ENCODE measurements at regions not wholly inside any gene's neighbourhood (a gene's known extent, or its start where the extent isn't known, plus 50 kb on each side); places are given as distances from the start of the nearest gene placed in this dataset.

GRCh38 chr9:86755561-86755941, 191.8 kb downstream of the GAS1 start:
- Histone ChIP-seq H3K4me2 (ENCODE audit: low read depth, low read length) (no peak overlapping the region), H2BK15ac (ENCODE audit: low read depth, low read length) (no peak overlapping the region), H3K36me3 (ENCODE audit: control insufficient read depth, insufficient read depth, low read length) (no peaks in the 10 kb centered on the region), H3K79me1 (ENCODE audit: low read depth in 1 of 2, low read length in 2 of 2) (no peaks in the 10 kb centered on the region), H4K8ac (ENCODE audit: low read depth in 2 of 2, low read length in 2 of 2) (no peak overlapping the region), H3K27ac (ENCODE audit: insufficient read depth, low read length) (no peak overlapping the region), H3K56ac (ENCODE audit: extremely low read depth, insufficient read depth, low read length) (no peak overlapping the region), H4K5ac (ENCODE audit: low read depth, low read length) (no peak overlapping the region), H2BK120ac (ENCODE audit: low read depth, low read length) (no peak overlapping the region), H4K91ac (ENCODE audit: insufficient read depth, low read depth, low read length) (no peak overlapping the region), H4K20me1 (ENCODE audit: insufficient read depth, low read length) (no peaks in the 10 kb centered on the region), H3K9ac (ENCODE audit: low read depth, low read length) (no peak overlapping the region), H3K9me1 (ENCODE audit: insufficient read depth, low read length) (peaks cover 5% of the 10 kb centered on the region), H2BK5ac (ENCODE audit: low read depth, low read length, poor library complexity, severe bottlenecking) (no peak overlapping the region), H3K4me1 (ENCODE audit: control insufficient read depth, insufficient read depth, low read length) (peaks cover 4% of the 10 kb centered on the region; the same call in 1 of the 2 replicates), H2AFZ (replicated peaks; ENCODE audit: low read length, poor library complexity) (no peak overlapping the region), H3K14ac (replicated peaks; ENCODE audit: low read depth, low read length) (no peak overlapping the region), H3K4me3 (ENCODE audit: insufficient read depth, low read depth, low read length) (no peak overlapping the region), H3K27me3 (ENCODE audit: control insufficient read depth, insufficient read depth, low read length) (no peaks in the 10 kb centered on the region), H2AK9ac (replicated peaks; ENCODE audit: low read depth, low read length, poor library complexity) (no peak overlapping the region), H3K9me3 (ENCODE audit: control insufficient read depth, insufficient read depth, low read length) (no peaks in the 10 kb centered on the region), H3K18ac (ENCODE audit: low read depth, low read length) (no peak overlapping the region), H2BK20ac (ENCODE audit: low read depth, low read length) (no peak overlapping the region), H2AK5ac (ENCODE audit: low read depth, low read length) (no peak overlapping the region), H3K23ac (ENCODE audit: low read depth, low read length) (no peak overlapping the region), H3K4ac (ENCODE audit: low read depth, low read length) (no peak overlapping the region)
- intact Hi-C loops (cut with micrococcal nuclease), result no loop called here
- dilution Hi-C loops (cut with HindIII; ENCODE audit: low sequenced_read_pairs, unreplicated experiment), result no loop called here
- ChIA-PET POLR2A (ENCODE audit: unreplicated experiment) (no interaction called here), CTCF (no interaction called here)
- ATAC-seq (ENCODE audit: low read depth), result no peak
- no TSS peak for BruUV-seq (replicated peaks)
- no peak for DNase-seq
- TF ChIP-seq SMC3 (IDR thresholded peaks at IDR 0.05; ENCODE audit: low read depth, low read length), result no peak
- TF ChIP-seq MXI1 (IDR thresholded peaks at IDR 0.05; ENCODE audit: borderline replicate concordance, low read depth, low read length), result no peak
- TF ChIP-seq MAZ (IDR thresholded peaks at IDR 0.05; ENCODE audit: borderline replicate concordance, low read depth, low read length), result no peak
- no peak for TF ChIP-seq ELK1 (IDR thresholded peaks at IDR 0.05; ENCODE audit: borderline replicate concordance, low read depth, low read length)
- no peak for TF ChIP-seq USF2 (IDR thresholded peaks at IDR 0.05; ENCODE audit: low read depth, low read length)
- TF ChIP-seq BHLHE40 (IDR thresholded peaks at IDR 0.05; ENCODE audit: low read depth, low read length), result no peak
- no peak for TF ChIP-seq NFE2L2 (IDR thresholded peaks at IDR 0.05; ENCODE audit: low read depth, low read length)
- TF ChIP-seq CHD1 (IDR thresholded peaks at IDR 0.05; ENCODE audit: low read depth, low read length), result no peak
- TF ChIP-seq RCOR1 (IDR thresholded peaks at IDR 0.05; ENCODE audit: insufficient replicate concordance, low read length), result no peak
- no peak for TF ChIP-seq FOS (IDR thresholded peaks at IDR 0.05; ENCODE audit: low read depth, low read length)
- TF ChIP-seq, protein P1, sequence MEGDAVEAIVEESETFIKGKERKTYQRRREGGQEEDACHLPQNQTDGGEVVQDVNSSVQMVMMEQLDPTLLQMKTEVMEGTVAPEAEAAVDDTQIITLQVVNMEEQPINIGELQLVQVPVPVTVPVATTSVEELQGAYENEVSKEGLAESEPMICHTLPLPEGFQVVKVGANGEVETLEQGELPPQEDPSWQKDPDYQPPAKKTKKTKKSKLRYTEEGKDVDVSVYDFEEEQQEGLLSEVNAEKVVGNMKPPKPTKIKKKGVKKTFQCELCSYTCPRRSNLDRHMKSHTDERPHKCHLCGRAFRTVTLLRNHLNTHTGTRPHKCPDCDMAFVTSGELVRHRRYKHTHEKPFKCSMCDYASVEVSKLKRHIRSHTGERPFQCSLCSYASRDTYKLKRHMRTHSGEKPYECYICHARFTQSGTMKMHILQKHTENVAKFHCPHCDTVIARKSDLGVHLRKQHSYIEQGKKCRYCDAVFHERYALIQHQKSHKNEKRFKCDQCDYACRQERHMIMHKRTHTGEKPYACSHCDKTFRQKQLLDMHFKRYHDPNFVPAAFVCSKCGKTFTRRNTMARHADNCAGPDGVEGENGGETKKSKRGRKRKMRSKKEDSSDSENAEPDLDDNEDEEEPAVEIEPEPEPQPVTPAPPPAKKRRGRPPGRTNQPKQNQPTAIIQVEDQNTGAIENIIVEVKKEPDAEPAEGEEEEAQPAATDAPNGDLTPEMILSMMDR (conservative IDR thresholded peaks at IDR 0.05; ENCODE audit: low read depth, low read length), result no peak
- in situ Hi-C loops (cut with MboI; ENCODE audit: low sequenced_read_pairs), result no loop called here
- no CpG with 5 or more reads among the region's 8 CpGs for WGBS, 2 experiments (ENCODE audit: extremely low coverage in 2 of 2, insufficient read length in 1 of 2)
